CD4-positive, alpha-beta memory T cell (primary cell): ENCODE measurements at regions not wholly inside any gene's neighbourhood (a gene's known extent, or its start where the extent isn't known, plus 50 kb on each side); places are given as distances from the start of the nearest gene placed in this dataset.

ENCODE experiments used
- CTCF ChIA-PET: fragments of 350-600 bp; sonication (Branson Sonifier 250); formaldehyde crosslinking; loops from one replicate; lab custom pipeline; 2021; ENCODE audit warnings: inconsistent platforms; ENCODE audit not compliant: partially characterized antibody; lab: Charles Lee
- POLR2A ChIA-PET: fragments of 350-600 bp; sonication (Branson Sonifier 250); formaldehyde crosslinking; loops from one replicate; lab custom pipeline; 2021; ENCODE audit not compliant: partially characterized antibody; lab: Charles Lee
- DNase-seq, 5 donors: peaks; one replicate each; pipeline versions ENCODE4 v3.0.0 to v3.0.0-alpha.2; 2020 to 2022; ENCODE audit warnings: mixed read lengths in 1 of 5
- H3K27ac ChIP-seq: one replicate; pipeline ENCODE4 v1.7.0; 2013; ENCODE audit warnings: low read depth, low read length
- H3K27me3 ChIP-seq: 2 replicates; pipeline ENCODE4 v1.7.0; 2013; ENCODE audit warnings: mild to moderate bottlenecking, low read length, moderate library complexity; ENCODE audit not compliant: insufficient read depth
- H3K36me3 ChIP-seq: 2 replicates; pipeline ENCODE4 v1.7.0; 2013; ENCODE audit warnings: mild to moderate bottlenecking, low read length, moderate library complexity; ENCODE audit not compliant: insufficient read depth
- H3K4me1 ChIP-seq: 2 replicates; pipeline ENCODE4 v1.7.0; 2013; ENCODE audit warnings: mild to moderate bottlenecking, low read length, moderate library complexity; ENCODE audit not compliant: insufficient read depth
- H3K4me3 ChIP-seq, 2 donors: one replicate each; pipeline ENCODE4 v1.7.0; 2013; ENCODE audit warnings: low read length in 2 of 2, mild to moderate bottlenecking in 1 of 2
- H3K9me3 ChIP-seq, 2 donors: one replicate each; pipeline ENCODE4 v1.7.0; 2013; ENCODE audit warnings: low read length in 2 of 2, control low read depth in 1 of 2; ENCODE audit not compliant: control insufficient read depth in 1 of 2
- H3K27ac Mint-ChIP-seq, 7 donors: one replicate each; pipeline ENCODE4 v1.8.0; 2020 to 2021; ENCODE audit warnings: mixed read lengths in 7 of 7, mild to moderate bottlenecking in 6 of 7, inconsistent platforms in 3 of 7, moderate library complexity in 3 of 7
- H3K27me3 Mint-ChIP-seq, 2 donors: one replicate each; pipeline ENCODE4 v1.8.0; 2020 to 2021; ENCODE audit warnings: mixed read lengths in 2 of 2
- H3K36me3 Mint-ChIP-seq, 2 donors: one replicate each; pipeline ENCODE4 v1.8.0; 2020 to 2021; ENCODE audit warnings: mixed read lengths in 2 of 2, inconsistent platforms in 1 of 2, mild to moderate bottlenecking in 1 of 2
- H3K4me1 Mint-ChIP-seq, 4 donors: one replicate each; pipeline ENCODE4 v1.8.0; 2020 to 2021; ENCODE audit warnings: mixed read lengths in 4 of 4, mild to moderate bottlenecking in 1 of 4
- H3K4me3 Mint-ChIP-seq, 8 donors: one replicate each; pipeline ENCODE4 v1.8.0; 2020 to 2021; ENCODE audit warnings: mixed read lengths in 8 of 8, mild to moderate bottlenecking in 7 of 8, moderate library complexity in 6 of 8, inconsistent platforms in 3 of 8
- H3K9me3 Mint-ChIP-seq, 8 donors: one replicate each; pipeline ENCODE4 v1.8.0; 2020 to 2021; ENCODE audit warnings: mixed read lengths in 8 of 8, mild to moderate bottlenecking in 5 of 8, inconsistent platforms in 3 of 8, moderate library complexity in 1 of 8
- intact Hi-C: fragments of 100-400 bp; cut with micrococcal nuclease; formaldehyde crosslinking; loops from one replicate; pipeline ENCODE4 v1.15.1; 2023

DNA sequence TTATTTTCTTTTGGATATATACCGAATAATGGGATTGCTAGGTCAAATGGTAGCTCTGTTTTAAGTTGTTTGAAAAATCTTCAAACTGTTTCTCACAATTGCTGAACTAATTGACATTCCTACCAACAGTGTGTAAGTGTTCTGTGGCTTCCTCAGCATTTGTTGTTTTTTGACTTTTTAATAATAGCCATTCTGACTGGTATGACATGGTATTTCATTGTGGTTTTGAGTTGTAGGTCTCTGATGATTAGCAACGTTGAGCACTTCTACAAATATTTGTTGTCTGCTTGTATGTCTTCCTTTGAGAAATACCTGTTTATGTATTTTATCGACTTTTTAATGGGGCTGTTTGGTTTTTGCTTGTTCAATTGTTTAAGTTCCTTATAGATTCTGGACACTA lies 680.1 kb upstream of the GRIA3 start:
- H3K27me3 ChIP-seq, result no peaks in the 10 kb centered on the region
- no peaks in the 10 kb centered on the region for H3K36me3 ChIP-seq
- no peaks in the 10 kb centered on the region for H3K4me1 ChIP-seq
- H3K27me3 Mint-ChIP-seq, result no peaks in the 10 kb centered on the region
- H3K36me3 Mint-ChIP-seq, result no peaks in the 10 kb centered on the region
- H3K27ac ChIP-seq, result no peak overlapping the region
- no peaks in the 10 kb centered on the region for H3K4me1 Mint-ChIP-seq
- intact Hi-C loops, result no loop called here
- no peak overlapping the region for H3K27ac Mint-ChIP-seq
- POLR2A ChIA-PET, result no interaction called here
- H3K4me3 Mint-ChIP-seq, result no peak overlapping the region
- peaks cover 0 to 11% (median 4%) of the 10 kb centered on the region in 8 donors for H3K9me3 Mint-ChIP-seq
- CTCF ChIA-PET, result no interaction called here
- DNase-seq, result no peak
- H3K4me3 ChIP-seq, result no peak overlapping the region
- H3K9me3 ChIP-seq, result no peaks in the 10 kb centered on the region

- Mint-ChIP-seq H3K9me3 (peaks cover 0 to 4% (median 1%) of the 10 kb centered on the region in 8 donors), H3K27me3 (no peaks in the 10 kb centered on the region), H3K36me3 (no peaks in the 10 kb centered on the region), H3K27ac (no peak overlapping the region), H3K4me3 (no peak overlapping the region), H3K4me1 (no peaks in the 10 kb centered on the region)
- no peak for DNase-seq
- no peaks in the 10 kb centered on the region for H3K4me1 ChIP-seq
- CTCF ChIA-PET, result no interaction called here
- no peaks in the 10 kb centered on the region for H3K9me3 ChIP-seq
- H3K4me3 ChIP-seq, result no peak overlapping the region
- POLR2A ChIA-PET, result no interaction called here
- intact Hi-C loops, result no loop called here
- H3K36me3 ChIP-seq, result no peaks in the 10 kb centered on the region
- H3K27me3 ChIP-seq, result no peaks in the 10 kb centered on the region
- no peak overlapping the region for H3K27ac ChIP-seq
Measured at GRCh38 chrX:122512561-122513072, 671.5 kb upstream of the GRIA3 start.

DNA sequence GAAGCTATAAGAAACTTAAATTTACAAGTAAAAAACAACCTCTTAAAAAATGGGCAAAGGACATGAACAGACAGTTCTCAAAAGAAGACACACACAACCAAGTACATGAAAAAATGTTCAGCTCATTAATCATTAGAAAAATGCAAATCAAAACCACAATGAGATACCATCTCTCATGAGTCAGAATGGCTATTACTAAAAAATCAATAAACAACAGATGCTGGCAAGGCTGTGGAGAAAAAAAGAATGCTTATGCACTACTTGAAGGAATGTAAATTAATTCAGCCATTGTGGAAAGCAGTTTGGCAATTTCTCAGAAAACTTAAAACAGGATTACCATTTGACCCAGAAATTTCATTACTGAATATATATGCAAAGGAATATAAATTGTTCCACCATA lies 666.3 kb upstream of the GRIA3 start:
- no peak overlapping the region for H3K4me3 ChIP-seq
- Mint-ChIP-seq H3K4me1 (no peaks in the 10 kb centered on the region), H3K4me3 (no peak overlapping the region), H3K27ac (no peak overlapping the region), H3K9me3 (peaks cover 0 to 4% (median 0%) of the 10 kb centered on the region in 8 donors), H3K36me3 (no peaks in the 10 kb centered on the region), H3K27me3 (no peaks in the 10 kb centered on the region)
- H3K36me3 ChIP-seq, result no peaks in the 10 kb centered on the region
- ChIA-PET CTCF (no interaction called here), POLR2A (no interaction called here)
- intact Hi-C loops, result no loop called here
- no peaks in the 10 kb centered on the region for H3K9me3 ChIP-seq
- no peak overlapping the region for H3K27ac ChIP-seq
- no peaks in the 10 kb centered on the region for H3K27me3 ChIP-seq
- H3K4me1 ChIP-seq, result no peaks in the 10 kb centered on the region
- no peak for DNase-seq

DNA sequence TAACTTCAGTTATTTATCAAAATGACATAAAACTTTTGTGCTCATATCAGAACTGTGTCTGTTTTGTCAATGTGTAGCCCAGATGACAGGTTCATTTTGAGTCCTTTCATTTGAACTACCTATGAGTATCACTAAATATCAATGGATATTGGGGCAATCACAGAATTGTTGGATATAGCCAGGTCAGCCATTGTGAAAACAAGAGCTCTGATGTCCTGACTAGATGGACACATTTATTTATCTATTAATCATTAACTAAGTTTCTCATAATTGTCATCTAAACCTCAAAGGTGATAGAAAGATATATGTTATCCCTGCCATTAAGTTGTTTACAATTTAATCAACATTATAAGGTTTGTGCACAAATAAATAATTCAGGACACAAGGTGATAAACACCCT lies 638.3 kb upstream of the GRIA3 start:
- H3K27ac Mint-ChIP-seq, result no peak overlapping the region
- no peak overlapping the region for H3K27ac ChIP-seq
- DNase-seq, result no peak
- ChIA-PET CTCF (no interaction called here), POLR2A (no interaction called here)
- H3K4me3 Mint-ChIP-seq, result no peak overlapping the region
- H3K9me3 ChIP-seq, result no peaks in the 10 kb centered on the region
- no peaks in the 10 kb centered on the region for H3K27me3 ChIP-seq
- H3K36me3 ChIP-seq, result no peaks in the 10 kb centered on the region
- H3K4me3 ChIP-seq, result no peak overlapping the region
- no peaks in the 10 kb centered on the region for H3K4me1 Mint-ChIP-seq
- peaks cover 0 to 7% (median 0%) of the 10 kb centered on the region in 8 donors for H3K9me3 Mint-ChIP-seq
- H3K4me1 ChIP-seq, result no peaks in the 10 kb centered on the region
- H3K36me3 Mint-ChIP-seq, result no peaks in the 10 kb centered on the region
- H3K27me3 Mint-ChIP-seq, result no peaks in the 10 kb centered on the region
- intact Hi-C loops, result no loop called here

- intact Hi-C loops, result no loop called here
- H3K27me3 ChIP-seq, result no peaks in the 10 kb centered on the region
- H3K27me3 Mint-ChIP-seq, result no peaks in the 10 kb centered on the region
- H3K4me1 ChIP-seq, result no peaks in the 10 kb centered on the region
- ChIA-PET POLR2A (no interaction called here), CTCF (no interaction called here)
- peaks cover 0 to 7% (median 0%) of the 10 kb centered on the region in 8 donors for H3K9me3 Mint-ChIP-seq
- H3K36me3 ChIP-seq, result no peaks in the 10 kb centered on the region
- H3K4me3 ChIP-seq, result no peak overlapping the region
- H3K4me1 Mint-ChIP-seq, result no peaks in the 10 kb centered on the region
- H3K27ac Mint-ChIP-seq, result no peak overlapping the region
- H3K9me3 ChIP-seq, result no peaks in the 10 kb centered on the region
- no peak for DNase-seq
- no peak overlapping the region for H3K4me3 Mint-ChIP-seq
- no peak overlapping the region for H3K27ac ChIP-seq
- no peaks in the 10 kb centered on the region for H3K36me3 Mint-ChIP-seq
Measured at GRCh38 chrX:122546269-122546668, 637.8 kb upstream of the GRIA3 start.

- no peak overlapping the region for H3K4me3 Mint-ChIP-seq
- H3K27me3 Mint-ChIP-seq, result no peaks in the 10 kb centered on the region
- H3K9me3 Mint-ChIP-seq, result peaks cover 0 to 11% (median 1%) of the 10 kb centered on the region in 8 donors
Measured at GRCh38 chrX:122552286-122552800, 631.7 kb upstream of the GRIA3 start.

GRCh38 chrX:122555925-122556324 lies 628.2 kb upstream of the GRIA3 start:
- DNase-seq, result no peak
- Histone ChIP-seq H3K36me3 (no peaks in the 10 kb centered on the region), H3K4me1 (no peaks in the 10 kb centered on the region), H3K27ac (no peak overlapping the region), H3K27me3 (no peaks in the 10 kb centered on the region), H3K9me3 (no peaks in the 10 kb centered on the region), H3K4me3 (no peak overlapping the region)
- ChIA-PET CTCF (no interaction called here), POLR2A (no interaction called here)
- no peak overlapping the region for H3K27ac Mint-ChIP-seq
- intact Hi-C loops, result no loop called here
- no peak overlapping the region for H3K4me3 Mint-ChIP-seq
- peaks cover 0 to 6% (median 3%) of the 10 kb centered on the region in 8 donors for H3K9me3 Mint-ChIP-seq
- no peaks in the 10 kb centered on the region for H3K36me3 Mint-ChIP-seq
- no peaks in the 10 kb centered on the region for H3K4me1 Mint-ChIP-seq
- H3K27me3 Mint-ChIP-seq, result no peaks in the 10 kb centered on the region

More at GRCh38 chrX:122552286-122552800, 631.7 kb upstream of the GRIA3 start:
- no peaks in the 10 kb centered on the region for H3K27me3 ChIP-seq
- Mint-ChIP-seq H3K4me1 (no peaks in the 10 kb centered on the region), H3K27ac (no peak overlapping the region), H3K36me3 (no peaks in the 10 kb centered on the region)
- no peaks in the 10 kb centered on the region for H3K4me1 ChIP-seq
- ChIA-PET CTCF (no interaction called here), POLR2A (no interaction called here)
- no peak overlapping the region for H3K4me3 ChIP-seq
- no peak overlapping the region for H3K27ac ChIP-seq
- intact Hi-C loops, result no loop called here
- no peaks in the 10 kb centered on the region for H3K9me3 ChIP-seq
- no peaks in the 10 kb centered on the region for H3K36me3 ChIP-seq
- no peak for DNase-seq

- no peaks in the 10 kb centered on the region for H3K9me3 ChIP-seq
Measured at GRCh38 chrX:122565952-122566351, 618.1 kb upstream of the GRIA3 start.

More at GRCh38 chrX:122565952-122566351, 618.1 kb upstream of the GRIA3 start:
- Mint-ChIP-seq H3K4me3 (no peak overlapping the region), H3K4me1 (no peaks in the 10 kb centered on the region), H3K27me3 (no peaks in the 10 kb centered on the region), H3K36me3 (no peaks in the 10 kb centered on the region), H3K9me3 (peaks cover 0 to 5% (median 2%) of the 10 kb centered on the region in 8 donors), H3K27ac (no peak overlapping the region)
- intact Hi-C loops, result no loop called here
- Histone ChIP-seq H3K36me3 (no peaks in the 10 kb centered on the region), H3K4me1 (no peaks in the 10 kb centered on the region), H3K27ac (no peak overlapping the region), H3K4me3 (no peak overlapping the region), H3K27me3 (no peaks in the 10 kb centered on the region)
- ChIA-PET CTCF (no interaction called here), POLR2A (no interaction called here)
- no peak for DNase-seq
